GM06990 (cell line): ENCODE measurements at regions not wholly inside any gene's neighbourhood (a gene's known extent, or its start where the extent isn't known, plus 50 kb on each side); places are given as distances from the start of the nearest gene placed in this dataset.

ENCODE experiments used
- DNase-seq: peaks from one replicate; pipeline ENCODE4 v3.0.0-alpha.2; 2011; ENCODE audit not compliant: insufficient read length; ENCODE audit errors: extremely low read depth
- H3K27me3 ChIP-seq: replicated peaks from 2 replicates; pipeline ENCODE4 v1.6.0; 2011; ENCODE audit warnings: low read length; ENCODE audit not compliant: control insufficient read depth, insufficient read depth
- H3K36me3 ChIP-seq: 2 replicates; pipeline ENCODE4 v1.5.1; 2011; ENCODE audit warnings: low read length; ENCODE audit not compliant: control insufficient read depth, insufficient read depth
- H3K4me3 ChIP-seq: replicated peaks from 2 replicates; pipeline ENCODE4 v1.5.1; 2011; ENCODE audit warnings: low read depth, mild to moderate bottlenecking, control low read depth, low read length
- CTCF ChIP-seq: IDR thresholded peaks from 2 replicates; pipeline ENCODE4 v1.5.1; 2011; ENCODE audit warnings: low read length, control low read depth, mild to moderate bottlenecking, inconsistent platforms; ENCODE audit not compliant: insufficient read depth, poor library complexity, severe bottlenecking

GRCh38 chr1:87765057-87765680, 436.5 kb downstream of the LMO4 start:
- no peaks in the 10 kb centered on the region for H3K27me3 ChIP-seq
- no peak for TF ChIP-seq CTCF
- no peak overlapping the region for H3K4me3 ChIP-seq
- DNase-seq, result no peak
- H3K36me3 ChIP-seq, result no peaks in the 10 kb centered on the region

GRCh38 chr1:87765681-87766070, 437.0 kb downstream of the LMO4 start:
- TF ChIP-seq CTCF, result no peak
- no peak for DNase-seq
- H3K4me3 ChIP-seq, result no peak overlapping the region

GRCh38 chr1:87766737-87767136, 438.1 kb downstream of the LMO4 start:
- no peak for DNase-seq
- TF ChIP-seq CTCF, result no peak
- Histone ChIP-seq H3K4me3 (no peak overlapping the region), H3K36me3 (no peaks in the 10 kb centered on the region), H3K27me3 (no peaks in the 10 kb centered on the region)

More at GRCh38 chr1:87765681-87766070, 437.0 kb downstream of the LMO4 start:
- H3K27me3 ChIP-seq, result no peaks in the 10 kb centered on the region
- H3K36me3 ChIP-seq, result no peaks in the 10 kb centered on the region

GRCh38 chr1:87778896-87779295, 450.2 kb downstream of the LMO4 start:
- no peak for TF ChIP-seq CTCF
- H3K27me3 ChIP-seq, result no peaks in the 10 kb centered on the region
- H3K4me3 ChIP-seq, result no peak overlapping the region
- DNase-seq, result no peak
- H3K36me3 ChIP-seq, result no peaks in the 10 kb centered on the region

DNA sequence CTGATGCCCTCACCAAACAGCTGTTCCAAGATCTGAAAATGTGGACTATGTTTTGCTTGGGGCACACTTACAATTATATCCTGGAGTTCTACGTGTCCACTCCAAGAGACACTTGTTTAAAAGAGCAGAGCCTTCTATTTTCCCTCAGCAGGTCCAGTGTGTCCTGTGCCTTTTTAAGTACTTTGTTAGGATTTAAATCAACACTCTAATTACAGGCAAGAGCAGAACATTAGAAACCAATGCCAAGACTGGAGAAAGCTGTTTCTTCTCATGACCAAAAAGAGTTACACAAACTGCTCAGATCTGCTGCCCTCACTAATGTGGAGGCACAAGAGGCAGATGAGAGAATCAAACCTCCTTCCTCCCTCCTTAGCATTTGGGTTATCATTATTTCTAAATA, 452.9 kb downstream of the LMO4 start:
- no peak for DNase-seq
- Histone ChIP-seq H3K4me3 (no peak overlapping the region), H3K27me3 (no peaks in the 10 kb centered on the region), H3K36me3 (no peaks in the 10 kb centered on the region)
- TF ChIP-seq CTCF, result no peak

GRCh38 chr1:87783315-87783714, 454.6 kb downstream of the LMO4 start:
- Histone ChIP-seq H3K4me3 (no peak overlapping the region), H3K36me3 (no peaks in the 10 kb centered on the region), H3K27me3 (no peaks in the 10 kb centered on the region)
- no peak for TF ChIP-seq CTCF
- DNase-seq, result no peak
